B cell (primary cell): ENCODE measurements at regions not wholly inside any gene's neighbourhood (a gene's known extent, or its start where the extent isn't known, plus 50 kb on each side); places are given as distances from the start of the nearest gene placed in this dataset.

Experiments used
- ATAC-seq: fragments of 200-7000 bp; cut with Tn5 transposase; one replicate; pipeline ENCODE4 v1.10.0; 2021; ENCODE audit warnings: low read depth, mild to moderate bottlenecking, moderate number of reproducible peaks, moderate library complexity
- CTCF ChIA-PET: fragments of 350-600 bp; sonication (Branson Sonifier 250); formaldehyde crosslinking; loops from one replicate; lab custom pipeline; 2021; ENCODE audit warnings: antibody characterized with exemption, inconsistent platforms; lab: Charles Lee
- POLR2A ChIA-PET: fragments of 350-600 bp; sonication (Branson Sonifier 250); formaldehyde crosslinking; loops from one replicate; lab custom pipeline; 2021; ENCODE audit warnings: antibody characterized with exemption; lab: Charles Lee
- DNase-seq: peaks from one replicate; pipeline ENCODE4 v3.0.0; 2013
- H2AFZ ChIP-seq: 2 replicates; pipeline ENCODE4 v1.6.1; 2012; ENCODE audit warnings: mild to moderate bottlenecking, low read depth, low read length; ENCODE audit not compliant: insufficient read depth, poor library complexity, severe bottlenecking
- H3K27ac ChIP-seq, 2 donors: 1 replicate in 1 of 2; 2 replicates in 1 of 2; pipeline ENCODE4 v1.5.1; 2012 to 2013; ENCODE audit warnings: low read length in 2 of 2, mild to moderate bottlenecking in 2 of 2, moderate library complexity in 1 of 2
- H3K27me3 ChIP-seq, 4 experiments: fragments of 200-600 bp in 1 of 4; sonication (generic) in 1 of 4; replicated peaks in 1 of 4; 1 replicate in 2 of 4; 2 replicates in 2 of 4; pipeline versions ENCODE4 v1.6.1 to v1.7.0; 2013 to 2016; ENCODE audit warnings: low read length in 3 of 4, mild to moderate bottlenecking in 2 of 4, mixed read lengths in 1 of 4, moderate library complexity in 1 of 4; ENCODE audit not compliant: insufficient read depth in 4 of 4, control insufficient read depth in 3 of 4; ENCODE audit errors: control extremely low read depth in 1 of 4
- H3K36me3 ChIP-seq, 2 experiments: replicated peaks in 1 of 2; 1 replicate in 1 of 2; 2 replicates in 1 of 2; pipeline versions ENCODE4 v1.6.1 to v1.7.1; 2013; ENCODE audit warnings: low read length in 1 of 2; ENCODE audit not compliant: insufficient read depth in 2 of 2, control insufficient read depth in 1 of 2; ENCODE audit errors: control extremely low read depth in 1 of 2, extremely low read depth in 1 of 2
- H3K4me1 ChIP-seq, 2 donors: fragments of 200-600 bp in 1 of 2; sonication (generic) in 1 of 2; 1 replicate in 1 of 2; 2 replicates in 1 of 2; pipeline versions ENCODE4 v1.5.1 to v1.6.1; 2013 to 2017; ENCODE audit warnings: low read length in 2 of 2; ENCODE audit not compliant: control insufficient read depth in 2 of 2, insufficient read depth in 2 of 2
- H3K4me2 ChIP-seq: replicated peaks from 2 replicates; pipeline ENCODE3; 2012; ENCODE audit warnings: mild to moderate bottlenecking, low read depth, low read length; ENCODE audit not compliant: poor library complexity, severe bottlenecking
- H3K4me3 ChIP-seq, 5 experiments: fragments of 200-600 bp in 1 of 5; sonication (generic) in 1 of 5; 1 replicate in 3 of 5; 2 replicates in 2 of 5; pipeline versions ENCODE4 v1.5.1 to v1.7.0; 2011 to 2016; ENCODE audit warnings: low read length in 4 of 5, mild to moderate bottlenecking in 4 of 5, low read depth in 2 of 5, control low read depth in 1 of 5, moderate library complexity in 1 of 5; ENCODE audit not compliant: insufficient read depth in 1 of 5; ENCODE audit errors: control extremely low read depth in 1 of 5, extremely low read depth in 1 of 5
- H3K79me2 ChIP-seq: fragments of 200-600 bp; sonication (generic); one replicate; pipeline ENCODE4 v1.6.0; 2016; ENCODE audit warnings: low read length; ENCODE audit not compliant: control insufficient read depth, insufficient read depth
- H3K9ac ChIP-seq: fragments of 200-600 bp; sonication (generic); 2 replicates; pipeline ENCODE4 v1.6.1; 2017; ENCODE audit warnings: mild to moderate bottlenecking, low read length, moderate library complexity
- H3K9me3 ChIP-seq, 3 donors: one replicate each; pipeline versions ENCODE4 v1.6.1 to v1.7.1; 2013; ENCODE audit warnings: low read length in 2 of 3; ENCODE audit not compliant: control insufficient read depth in 2 of 3, insufficient read depth in 1 of 3; ENCODE audit errors: control extremely low read depth in 1 of 3
- H4K20me1 ChIP-seq: 2 replicates; pipeline ENCODE4 v1.6.0; 2012; ENCODE audit warnings: mild to moderate bottlenecking, low read length; ENCODE audit not compliant: insufficient read depth, control insufficient read depth, poor library complexity, severe bottlenecking
- H3K27ac Mint-ChIP-seq: one replicate; pipeline ENCODE4 v1.8.0; 2021; ENCODE audit warnings: mixed read lengths
- H3K27me3 Mint-ChIP-seq: one replicate; pipeline ENCODE4 v1.8.0; 2021; ENCODE audit warnings: mixed read lengths
- H3K4me1 Mint-ChIP-seq: one replicate; pipeline ENCODE4 v1.8.0; 2021; ENCODE audit warnings: mixed read lengths
- H3K4me3 Mint-ChIP-seq: one replicate; pipeline ENCODE4 v1.8.0; 2021; ENCODE audit warnings: mixed read lengths
- H3K9me3 Mint-ChIP-seq: one replicate; pipeline ENCODE4 v1.8.0; 2022; ENCODE audit warnings: mixed read lengths; ENCODE audit not compliant: insufficient read depth
- CTCF ChIP-seq: fragments of 200-600 bp; IDR thresholded peaks from one replicate; pipeline ENCODE4 v1.8.0; 2022; ENCODE audit warnings: antibody characterized with exemption, mild to moderate bottlenecking
- EZH2 ChIP-seq: IDR thresholded peaks from 2 replicates; pipeline ENCODE4 v1.6.1; 2012; ENCODE audit warnings: borderline replicate concordance, low read depth, mild to moderate bottlenecking, moderate library complexity, low read length; ENCODE audit not compliant: insufficient read depth, poor library complexity, severe bottlenecking
- WGBS: methylation state at CpG from one replicate; pipeline ENCODE4 v1.1.5; 2013; ENCODE audit warnings: missing lambda C conversion rate; ENCODE audit not compliant: insufficient coverage; 5-methylcytosine and 5-hydroxymethylcytosine counted together
- intact Hi-C: fragments of 100-400 bp; cut with micrococcal nuclease; formaldehyde crosslinking; loops from one replicate; pipeline ENCODE4 v1.10.0; 2022

GRCh38 chr18:51545446-51545845 lies 348.0 kb upstream of the MEX3C start:
- no peak overlapping the region for H3K4me3 ChIP-seq
- H3K9me3 ChIP-seq = no peaks in the 10 kb centered on the region
- ChIA-PET POLR2A (no interaction called here), CTCF (no interaction called here)
- no peak for ATAC-seq
- no peak for DNase-seq
- H3K79me2 ChIP-seq = no peaks in the 10 kb centered on the region
- Mint-ChIP-seq H3K4me3 (no peak overlapping the region), H3K27ac (no peak overlapping the region), H3K4me1 (no peaks in the 10 kb centered on the region), H3K9me3 (no peaks in the 10 kb centered on the region), H3K27me3 (no peaks in the 10 kb centered on the region)
- H3K4me1 ChIP-seq = no peaks in the 10 kb centered on the region
- TF ChIP-seq EZH2 (no peak), CTCF (no peak)
- WGBS = no CpG with 5 or more reads among the region's 4 CpGs
- intact Hi-C loops = no loop called here
- H4K20me1 ChIP-seq = no peaks in the 10 kb centered on the region
- no peak overlapping the region for H3K27ac ChIP-seq
- no peak overlapping the region for H3K4me2 ChIP-seq
- no peaks in the 10 kb centered on the region for H3K36me3 ChIP-seq
- no peaks in the 10 kb centered on the region for H3K27me3 ChIP-seq
- no peak overlapping the region for H3K9ac ChIP-seq
- no peak overlapping the region for H2AFZ ChIP-seq

- WGBS = 83% methylated on average over 1 of the region's 2 CpGs
- Mint-ChIP-seq H3K4me1 (no peaks in the 10 kb centered on the region), H3K9me3 (peaks cover 7% of the 10 kb centered on the region), H3K27ac (no peak overlapping the region), H3K4me3 (no peak overlapping the region), H3K27me3 (peaks cover 16% of the 10 kb centered on the region)
- H3K9ac ChIP-seq = no peak overlapping the region
- no peaks in the 10 kb centered on the region for H3K79me2 ChIP-seq
- POLR2A ChIA-PET = no interaction called here
- no peak overlapping the region for H3K4me2 ChIP-seq
- CTCF ChIA-PET = no interaction called here
- H3K27ac ChIP-seq = no peak overlapping the region
- no peak overlapping the region for H3K4me3 ChIP-seq
- TF ChIP-seq CTCF (no peak), EZH2 (no peak)
- peaks cover 0 to 4% (median 0%) of the 10 kb centered on the region in 3 donors for H3K9me3 ChIP-seq
- no peaks in the 10 kb centered on the region for H3K27me3 ChIP-seq
- H2AFZ ChIP-seq = no peak overlapping the region
- H4K20me1 ChIP-seq = no peaks in the 10 kb centered on the region
- H3K36me3 ChIP-seq = no peaks in the 10 kb centered on the region
- intact Hi-C loops = no loop called here
- DNase-seq (no peak), ATAC-seq (no peak)
- no peaks in the 10 kb centered on the region for H3K4me1 ChIP-seq
These were observed 361.9 kb upstream of the MEX3C start for GRCh38 chr18:51559198-51559901.
